LoVo (cell line): ENCODE measurements at regions not wholly inside any gene's neighbourhood (a gene's known extent, or its start where the extent isn't known, plus 50 kb on each side); places are given as distances from the start of the nearest gene placed in this dataset.

Experiments used
- DNase-seq: peaks from one replicate; pipeline ENCODE4 v3.0.0-alpha.2; 2016; ENCODE audit warnings: low spot score

DNA sequence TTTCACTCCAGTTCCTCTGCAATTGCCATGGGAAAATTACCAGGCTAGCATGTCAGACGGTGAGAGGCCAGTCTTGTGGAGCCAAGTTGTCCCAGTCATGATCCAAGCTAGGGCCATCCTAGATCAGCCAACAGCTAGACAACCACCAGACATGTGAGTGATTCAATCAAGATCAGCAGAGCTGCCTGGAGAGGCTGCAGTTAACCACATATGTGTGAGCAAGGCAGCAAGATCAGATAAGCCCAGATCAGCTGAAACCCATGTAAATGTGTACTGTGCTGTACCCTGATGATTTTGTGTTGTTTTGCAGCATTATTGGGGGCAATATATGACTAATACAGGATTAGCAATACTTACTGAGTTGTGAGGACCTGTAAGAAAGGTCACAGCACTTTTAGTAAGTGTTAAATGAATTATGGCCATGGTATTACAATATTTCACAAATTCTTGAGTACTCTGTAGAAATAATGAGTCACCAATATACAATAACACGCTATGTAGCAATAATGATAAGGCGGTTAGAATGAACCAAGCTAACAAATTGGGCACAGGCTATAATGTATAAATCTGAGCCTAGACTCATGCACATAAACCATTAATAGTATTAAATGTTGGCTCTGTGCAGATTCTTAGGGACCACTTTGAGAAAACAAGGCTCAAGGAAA lies 91.4 kb downstream of the SUDS3 start:
- DNase-seq = no peak

DNA sequence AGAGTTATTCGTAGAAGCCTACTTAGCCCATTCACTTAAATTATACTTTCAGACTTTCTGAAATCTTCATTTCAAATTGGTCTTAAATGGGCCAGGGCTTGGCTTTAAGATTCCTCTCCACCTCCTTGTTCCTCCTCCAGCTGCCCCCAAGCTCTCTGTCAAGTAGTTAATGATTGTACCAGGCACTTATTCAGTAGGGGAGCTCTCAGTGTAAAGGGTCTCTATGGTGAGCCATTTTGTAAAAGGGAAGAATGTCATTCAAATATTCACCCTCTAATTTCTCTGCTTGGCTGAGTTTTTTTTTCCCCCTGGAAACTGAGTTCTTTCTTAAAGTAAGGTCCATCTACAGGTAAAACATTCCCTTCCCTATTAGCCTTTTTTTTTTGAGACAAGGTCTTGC lies 96.6 kb downstream of the SUDS3 start:
- DNase-seq = no peak

DNA sequence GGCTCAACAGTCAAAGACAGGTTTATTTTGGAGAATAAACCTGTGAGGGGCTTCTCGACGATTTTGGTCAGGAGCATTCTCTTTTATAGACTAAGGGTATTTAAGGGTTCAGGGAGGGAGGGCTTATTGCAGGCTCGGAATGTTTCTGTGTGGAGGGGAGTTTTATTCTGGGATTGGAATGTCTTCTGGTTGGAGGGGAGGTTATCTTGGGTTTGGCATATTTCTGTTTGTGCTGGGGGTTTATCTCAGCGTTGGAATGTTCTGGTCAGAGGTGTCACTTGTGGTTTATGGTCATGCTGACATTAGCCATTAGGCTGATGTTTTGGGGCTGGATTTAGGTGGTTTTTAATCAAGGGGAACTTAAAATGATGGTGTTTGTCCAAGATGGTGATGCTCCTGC lies 103.9 kb downstream of the SUDS3 start:
- DNase-seq = no peak

DNA sequence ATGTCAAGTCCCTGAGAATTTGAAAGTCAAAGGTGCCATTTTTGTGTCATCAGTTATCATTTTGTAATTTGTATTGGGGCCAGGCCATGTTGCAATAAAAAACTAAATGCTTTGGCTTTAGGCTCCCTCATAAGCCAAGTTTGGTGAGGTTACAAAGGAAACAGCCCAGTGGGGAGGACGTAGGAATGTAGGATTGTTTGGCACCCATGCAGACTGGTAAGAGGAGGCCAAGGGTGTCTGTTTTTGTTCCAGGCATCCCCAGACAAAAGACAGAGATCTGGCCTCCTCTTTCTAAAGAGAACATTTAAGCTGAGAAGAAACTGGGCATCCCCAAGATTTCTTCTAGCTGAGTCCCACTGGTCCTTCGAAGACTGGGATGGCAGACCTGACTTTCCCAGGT lies 111.7 kb downstream of the SUDS3 start:
- DNase-seq = no peak

DNA sequence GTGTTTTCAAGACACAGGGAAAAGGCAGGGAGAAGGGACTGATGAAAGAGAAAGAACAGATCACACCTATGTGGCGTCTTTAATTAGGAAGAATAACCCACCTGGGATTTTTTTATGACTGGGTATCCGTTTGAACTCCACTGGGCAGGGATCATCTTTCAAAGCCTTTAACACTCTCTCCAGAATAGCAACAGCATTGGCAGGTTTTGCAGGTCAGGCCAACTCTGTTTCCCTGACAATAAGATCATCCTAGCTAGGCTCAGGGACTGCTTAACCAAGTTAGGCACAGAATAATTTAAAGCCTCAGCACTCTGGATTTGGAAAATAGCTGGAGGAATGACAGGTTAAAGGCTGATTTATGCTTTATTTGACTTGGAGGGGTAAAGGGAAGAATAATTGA lies 117.6 kb downstream of the SUDS3 start:
- no peak for DNase-seq

DNA sequence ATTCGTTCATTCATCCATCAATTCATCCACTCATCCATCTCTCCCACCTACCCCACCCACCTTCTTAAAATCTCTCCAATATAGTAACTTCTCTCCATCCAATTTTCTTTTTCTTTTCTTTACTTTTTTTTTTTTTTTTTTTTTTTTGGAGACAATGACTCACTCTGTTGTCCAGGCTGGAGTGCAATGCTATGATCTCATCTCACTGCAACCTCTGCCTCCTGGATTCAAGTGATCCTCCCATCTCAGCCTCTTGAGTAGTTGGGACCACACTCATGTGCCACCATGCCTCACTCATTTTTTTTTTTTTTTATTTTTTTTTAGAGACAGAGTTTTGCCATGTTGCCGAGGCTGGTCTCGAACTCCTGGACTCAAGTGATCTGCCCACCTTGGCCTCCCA lies 118.4 kb downstream of the SUDS3 start:
- DNase-seq = no peak

DNA sequence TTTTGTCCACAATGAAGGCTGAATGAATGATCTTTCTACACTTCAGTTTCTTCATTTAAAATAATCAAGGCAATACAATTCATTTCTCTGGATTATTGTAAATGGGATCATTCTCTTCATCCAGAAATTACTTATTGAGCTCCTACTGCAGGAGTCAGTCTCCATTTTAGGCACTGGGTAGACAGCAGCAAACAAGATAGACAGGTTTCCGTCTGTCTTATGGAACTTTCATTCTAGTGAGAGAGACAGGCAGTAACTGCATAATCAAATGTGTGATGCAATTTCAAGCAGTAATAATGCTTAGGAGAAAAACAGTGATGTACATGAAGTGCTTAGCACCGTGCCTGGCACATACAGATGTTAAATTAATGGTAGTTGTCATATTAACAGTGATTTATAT lies 118.9 kb downstream of the SUDS3 start:
- DNase-seq = no peak

DNA sequence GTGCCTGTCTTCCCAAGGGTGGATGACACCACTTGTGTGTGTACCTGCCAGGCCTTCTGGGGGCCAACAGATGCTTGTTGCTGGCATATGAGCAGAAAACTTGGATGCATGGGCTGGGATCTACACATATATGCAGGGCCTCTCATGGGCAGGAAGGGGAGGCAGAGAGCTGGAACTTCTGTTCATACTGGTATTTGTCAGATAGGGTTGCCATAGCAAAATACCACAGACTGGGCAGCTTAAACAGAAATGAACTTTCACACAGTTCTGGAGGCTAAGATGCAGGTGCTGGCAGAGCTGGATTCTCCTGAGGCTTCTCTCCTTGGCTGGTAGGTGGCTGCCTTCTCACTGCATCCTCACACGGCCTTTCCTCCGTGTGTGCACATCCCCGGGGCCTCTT lies 121.8 kb downstream of the SUDS3 start:
- no peak for DNase-seq

DNA sequence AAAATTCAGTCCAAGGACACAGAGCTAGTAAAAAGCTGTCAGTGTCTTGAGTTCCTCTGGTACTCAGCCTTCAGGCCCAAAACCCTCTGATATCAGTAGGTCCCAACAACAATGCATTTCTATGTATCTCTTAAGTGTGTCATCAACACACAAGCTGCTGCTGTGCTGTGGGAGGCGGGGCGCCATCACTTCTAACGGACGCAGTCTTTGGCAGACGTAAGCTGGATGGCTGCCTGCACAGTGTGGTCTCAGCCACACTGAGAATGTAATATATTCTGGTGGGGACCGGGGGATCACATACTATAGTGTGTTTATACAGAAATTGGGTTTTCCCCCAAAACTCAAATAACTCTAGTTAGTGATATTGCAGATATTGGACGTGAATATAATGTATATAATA lies 123.9 kb downstream of the SUDS3 start:
- DNase-seq = no peak

DNA sequence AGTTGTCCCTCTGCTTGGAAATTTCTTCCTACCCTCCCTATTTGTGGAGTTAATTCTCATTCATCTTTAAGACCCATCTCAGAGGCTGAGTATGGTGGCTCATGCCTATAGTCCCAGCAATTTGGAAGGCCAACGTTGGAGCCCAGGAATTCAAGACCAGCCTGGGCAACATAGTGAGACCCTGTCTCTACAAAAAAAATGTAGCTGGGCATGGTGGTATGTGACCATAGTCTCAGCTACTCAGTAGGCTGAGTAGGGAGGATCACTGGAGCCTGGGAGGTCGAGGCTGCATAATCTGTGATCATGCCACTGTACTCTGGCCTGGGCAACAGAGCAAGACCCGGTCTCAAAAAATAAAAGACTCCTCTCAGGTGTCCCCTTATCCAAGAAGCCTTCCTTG lies 125.1 kb downstream of the SUDS3 start:
- DNase-seq = no peak

DNA sequence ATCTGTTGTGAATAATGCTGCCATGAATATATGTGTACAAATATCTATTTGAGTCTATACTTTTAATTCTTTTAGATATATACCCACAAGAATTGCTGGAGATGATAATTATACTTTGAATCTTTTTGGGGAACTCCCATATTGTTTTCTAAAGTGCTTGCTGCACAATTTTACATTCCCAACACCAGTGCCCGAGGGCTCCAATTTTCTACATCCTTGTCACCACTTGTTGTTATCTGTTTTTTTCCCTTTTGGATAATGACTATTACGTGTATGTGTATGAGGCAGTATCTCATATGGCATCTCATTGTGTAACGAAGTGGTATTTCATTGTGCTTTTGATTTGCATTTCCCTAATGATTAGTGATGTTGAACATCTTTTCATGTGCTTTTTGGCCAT lies 127.1 kb downstream of the SUDS3 start:
- no peak for DNase-seq

DNA sequence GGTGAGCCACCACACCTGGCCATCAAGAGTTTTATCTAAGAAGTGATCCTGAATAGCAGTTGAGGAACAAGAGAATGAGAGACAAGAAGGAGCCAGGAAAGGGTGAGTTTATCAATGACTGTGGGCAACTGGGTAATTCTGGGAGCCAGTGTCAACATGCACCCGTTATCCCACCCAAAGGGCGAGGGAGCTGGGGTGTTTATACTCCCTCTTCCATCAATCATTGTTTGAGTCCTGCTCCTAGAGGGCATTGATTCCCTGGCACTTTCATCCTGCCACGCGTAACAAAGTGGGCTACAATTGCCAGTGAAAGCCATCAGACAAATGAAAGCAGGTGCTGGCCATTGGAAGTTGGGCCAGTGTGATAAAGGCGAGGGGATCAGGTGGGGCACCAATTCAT lies 136.3 kb downstream of the SUDS3 start:
- no peak for DNase-seq

DNA sequence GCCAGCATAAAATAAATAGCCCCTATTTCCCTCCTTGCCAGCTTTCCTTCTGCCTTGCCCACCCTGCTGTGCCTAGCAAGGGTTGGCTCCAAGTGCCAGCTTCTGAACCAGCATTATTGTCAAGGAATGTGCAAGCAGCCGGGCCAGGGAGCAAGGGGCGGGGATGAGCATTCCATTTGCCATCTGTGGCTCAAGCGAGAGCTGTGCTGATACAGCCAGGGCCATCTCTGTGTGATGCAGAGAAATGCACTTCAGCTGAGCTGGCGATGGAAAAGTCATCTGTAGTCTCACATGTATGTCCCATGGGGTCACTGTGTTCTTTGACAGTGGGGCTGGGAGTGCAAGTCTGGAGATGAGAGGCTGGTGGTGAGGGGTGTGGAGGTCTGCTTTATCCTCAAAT lies 137.3 kb downstream of the SUDS3 start:
- DNase-seq = no peak

DNA sequence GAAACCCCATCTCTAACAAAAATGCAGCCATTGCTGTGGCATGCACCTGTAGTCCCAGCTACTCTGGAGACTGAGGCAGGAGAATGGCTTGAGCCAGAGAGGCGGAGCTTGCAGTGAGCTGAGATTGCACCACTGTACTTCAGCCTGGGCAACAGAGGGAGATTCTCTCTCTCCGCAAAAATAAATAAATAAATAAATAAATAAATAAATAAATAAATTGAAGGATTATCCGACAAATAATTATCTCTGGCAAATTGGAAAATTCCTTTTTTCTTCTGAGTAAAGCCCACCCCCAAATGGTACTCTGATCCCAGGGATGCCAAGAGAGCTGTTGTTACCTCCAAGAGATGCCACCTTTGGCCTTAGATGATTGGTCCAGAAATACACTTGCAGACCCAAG lies 137.9 kb downstream of the SUDS3 start:
- DNase-seq = no peak

DNA sequence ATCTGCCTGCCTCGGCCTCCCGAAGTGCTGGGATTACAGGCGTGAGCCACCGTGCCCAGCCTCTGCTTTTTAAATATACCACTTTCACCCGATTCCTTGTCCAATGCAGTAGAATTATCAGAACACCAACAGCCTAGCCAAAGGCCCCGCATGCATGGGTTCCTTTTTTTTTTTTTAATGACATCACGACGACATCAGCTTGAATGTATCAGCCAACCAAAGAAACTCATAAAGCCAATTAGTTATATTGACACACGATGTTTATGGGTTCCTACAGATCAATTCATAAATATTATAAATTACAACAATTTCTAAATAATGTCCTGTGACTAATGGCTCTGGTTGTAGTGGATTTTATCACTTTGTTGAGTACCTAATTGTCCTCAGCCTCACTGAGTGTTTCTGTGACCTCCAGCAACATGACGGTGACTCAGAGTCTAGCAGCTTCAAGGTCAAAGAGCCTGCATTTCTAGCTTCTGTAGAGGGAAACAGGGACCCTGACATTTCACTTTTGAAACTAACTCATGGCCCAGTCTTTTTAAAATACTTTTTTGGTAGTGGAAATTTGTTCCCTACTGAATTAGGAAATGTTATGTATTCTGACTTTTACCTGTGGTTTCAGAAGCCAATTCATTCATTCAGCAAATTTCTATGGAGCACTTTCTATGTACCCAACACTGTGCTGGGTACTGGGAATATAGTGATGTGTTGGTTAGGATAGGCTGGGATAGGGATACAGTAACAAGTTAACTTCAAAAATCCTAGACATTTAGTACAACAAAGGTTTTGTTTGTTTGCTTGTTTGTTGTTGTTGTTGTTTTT lies 144.1 kb downstream of the SUDS3 start:
- DNase-seq = no peak

DNA sequence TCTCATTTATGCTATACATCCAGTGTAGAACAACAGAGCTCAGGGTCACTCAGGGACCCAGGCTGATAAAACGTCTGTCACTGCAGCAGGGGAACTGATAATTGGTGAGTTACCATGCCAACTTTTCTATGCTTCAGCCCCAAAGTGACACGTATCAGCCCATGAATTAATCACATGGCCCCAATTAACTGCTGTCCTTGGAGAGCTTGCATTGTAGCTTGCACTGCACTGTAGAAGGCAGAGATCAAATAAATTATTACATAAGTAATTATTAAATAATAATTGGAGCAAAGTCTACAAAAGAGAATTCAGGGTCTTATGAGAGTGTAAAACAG lies 144.6 kb downstream of the SUDS3 start:
- DNase-seq = no peak

DNA sequence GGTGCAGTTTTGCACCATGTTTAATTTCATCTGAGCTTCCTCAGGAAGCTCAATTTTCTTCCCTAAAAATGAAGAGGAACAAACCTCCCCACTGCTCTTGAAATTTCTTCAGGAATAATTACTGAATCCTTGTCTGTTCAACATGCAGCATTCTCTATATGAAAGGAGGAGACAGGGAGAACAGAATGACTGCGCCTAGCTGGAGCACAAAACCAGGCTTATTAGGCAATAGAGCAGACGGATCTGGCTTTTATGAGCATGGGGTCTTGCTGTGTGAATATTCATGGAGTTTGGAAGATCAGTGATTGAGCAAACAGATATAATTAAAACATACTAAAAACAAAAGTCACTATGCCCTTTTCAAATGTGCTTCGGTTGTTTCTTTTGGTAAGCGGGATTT lies 148.1 kb downstream of the SUDS3 start:
- DNase-seq = no peak

DNA sequence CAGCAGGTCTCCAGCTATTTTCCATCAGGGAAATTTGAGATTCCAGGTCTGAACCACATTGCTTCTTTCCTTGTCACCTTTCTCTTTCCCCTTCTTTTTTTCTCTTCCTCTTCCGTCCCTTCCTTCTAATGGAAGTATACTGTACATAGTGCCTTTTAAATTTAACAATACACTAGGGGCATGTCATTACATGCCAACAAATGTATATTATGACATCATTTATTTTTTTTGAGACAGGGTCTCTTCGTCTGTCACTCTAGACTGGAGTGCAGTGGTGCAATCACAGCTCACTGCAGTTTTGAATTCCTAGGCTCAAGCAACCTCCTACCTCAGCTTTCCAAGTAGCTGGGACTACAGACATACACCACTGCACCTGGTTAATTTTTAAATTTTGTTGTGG lies 148.9 kb downstream of the SUDS3 start:
- DNase-seq = no peak

DNA sequence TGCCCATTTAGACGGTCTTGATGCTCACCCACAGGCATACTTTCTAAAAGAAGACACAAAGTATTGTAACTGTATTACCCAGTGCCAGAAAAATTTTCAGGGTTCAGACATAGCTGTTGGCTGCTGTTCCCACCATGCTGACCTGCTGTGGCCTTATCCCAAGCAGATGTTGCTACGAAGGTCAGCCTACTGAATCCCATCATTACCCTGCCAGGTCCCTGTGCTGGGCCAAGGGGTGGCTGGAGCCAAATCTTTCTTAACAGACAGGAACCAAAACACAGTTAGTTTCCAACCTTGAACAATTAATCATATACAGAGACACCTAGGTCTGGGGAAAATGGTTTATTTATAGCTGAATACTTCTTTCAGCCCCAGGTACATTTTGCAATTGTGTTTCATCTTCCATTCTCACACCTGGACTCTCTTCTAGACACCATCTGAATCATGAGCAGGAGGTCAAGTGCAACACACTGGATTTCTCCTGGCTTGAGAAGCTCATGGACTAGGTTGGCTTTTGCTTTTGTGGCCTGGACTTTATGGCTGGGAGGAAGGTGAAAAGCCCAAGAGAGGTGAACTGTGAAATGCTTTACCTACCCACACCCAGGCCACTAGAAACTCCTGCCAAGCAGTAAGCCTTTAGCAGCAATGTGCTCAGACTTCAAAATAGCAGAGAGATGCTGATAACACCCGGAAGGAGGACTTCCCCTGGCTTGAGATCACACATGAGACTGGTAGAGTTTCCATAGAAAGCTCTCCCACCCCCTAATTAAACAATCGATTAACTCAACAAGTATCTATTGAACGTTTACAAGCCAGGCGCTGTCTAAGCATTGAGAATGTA lies 150.1 kb downstream of the SUDS3 start:
- no peak for DNase-seq

DNA sequence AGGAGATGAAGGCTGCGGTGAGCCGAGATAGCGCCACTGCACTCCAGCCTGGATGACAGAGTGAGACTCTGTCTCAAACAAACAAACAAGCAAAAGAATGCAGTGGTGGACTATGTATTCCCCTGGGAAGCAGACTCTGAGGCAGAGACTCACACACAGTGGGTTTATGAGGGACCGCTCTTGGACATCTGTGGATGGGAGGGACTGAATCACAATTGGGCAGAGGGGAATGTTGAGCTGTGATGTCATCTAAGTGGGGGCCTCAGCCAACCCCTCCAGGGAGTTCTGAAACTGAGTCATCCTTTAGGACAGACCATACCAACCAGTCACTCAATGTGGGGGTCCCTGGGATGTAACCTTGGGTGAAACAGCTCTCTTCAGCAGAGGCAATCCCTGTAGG lies 151.0 kb downstream of the SUDS3 start:
- no peak for DNase-seq

DNA sequence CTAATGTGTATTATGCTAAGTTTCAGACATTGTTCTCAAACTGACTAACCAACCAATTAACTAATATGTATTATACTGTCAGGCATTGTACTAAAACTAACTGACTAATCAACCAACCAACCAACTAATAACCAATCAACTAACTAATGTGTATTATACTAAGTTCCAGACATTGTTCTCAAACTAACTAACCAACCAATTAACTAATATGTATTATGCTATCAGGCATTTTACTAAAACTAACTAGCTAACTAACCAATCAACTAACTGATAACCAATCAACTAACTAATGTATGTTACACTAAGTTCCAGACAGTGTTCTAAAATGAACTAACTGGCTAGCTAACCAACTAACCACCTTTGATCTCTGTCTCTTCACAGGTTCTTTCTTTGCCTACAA lies 152.3 kb downstream of the SUDS3 start:
- DNase-seq = no peak

DNA sequence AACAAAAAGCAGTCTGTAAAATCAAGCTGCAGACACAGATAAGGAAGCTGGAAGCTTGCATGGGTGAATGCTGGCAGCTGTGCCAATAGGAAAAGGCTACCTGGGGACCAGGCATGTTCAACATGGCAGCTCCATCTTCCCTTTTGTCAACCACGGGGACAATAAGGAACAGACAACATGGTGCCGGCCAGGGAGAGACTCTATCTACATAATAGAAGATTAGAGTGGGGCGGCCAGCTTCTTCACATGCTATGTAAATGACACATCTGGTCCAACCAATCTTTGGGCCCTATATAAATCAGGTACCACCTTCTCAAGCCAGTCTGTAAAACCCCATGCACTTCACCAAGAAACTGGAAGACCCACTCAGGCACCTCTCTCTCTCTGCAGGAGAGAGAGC lies 157.6 kb downstream of the SUDS3 start:
- DNase-seq = no peak

DNA sequence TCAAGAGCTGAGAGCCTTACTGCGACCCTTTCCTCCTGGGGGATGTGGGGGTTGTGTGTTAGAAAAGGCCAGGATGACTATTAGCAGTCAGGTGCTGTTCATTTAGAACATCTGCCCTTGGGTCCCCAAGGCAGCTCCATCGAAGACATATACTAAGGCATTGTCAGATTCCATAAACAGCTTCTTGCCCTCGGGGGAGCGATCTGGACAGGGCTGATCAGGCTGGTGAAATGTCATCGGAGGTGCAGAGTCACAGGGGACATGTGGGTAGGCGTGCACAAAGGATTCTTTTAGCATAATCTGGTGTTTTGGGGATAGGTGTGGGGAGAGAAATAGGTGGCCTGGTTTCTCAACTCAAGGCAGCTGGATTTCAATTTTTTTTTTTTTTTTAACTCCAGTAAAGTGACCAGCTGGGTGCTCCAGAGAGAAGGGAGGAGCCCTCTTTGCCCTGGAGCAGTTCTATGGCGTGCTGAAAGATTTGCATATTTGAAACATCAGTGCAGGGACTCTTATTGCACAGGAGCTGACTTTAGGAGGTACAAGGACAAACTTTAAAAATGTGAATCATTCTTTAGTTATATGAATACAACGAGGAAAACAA lies 160.1 kb downstream of the SUDS3 start:
- DNase-seq = no peak
